HCT116 (cell line): ENCODE measurements at regions not wholly inside any gene's neighbourhood (a gene's known extent, or its start where the extent isn't known, plus 50 kb on each side); places are given as distances from the start of the nearest gene placed in this dataset.

Source experiments
- ATAC-seq: fragments of 200-7000 bp; cut with Tn5 transposase; 2 replicates; pipeline ENCODE4 v1.9.1; 2020; ENCODE audit warnings: mild to moderate bottlenecking, moderate library complexity
- BruUV-seq: library from RNA; stranded (reverse); fragments of 400-500 nt; replicated peaks from 2 replicates; lab custom pipeline; 2021; lab: Mats Ljungman, UMichigan
- CTCF ChIA-PET: fragments of 300-600 bp; sonication (Branson Sonifier 250); formaldehyde crosslinking; loops from one replicate; lab custom pipeline; 2021; ENCODE audit warnings: antibody characterized with exemption; lab: Charles Lee
- POLR2A ChIA-PET: fragments of 300-600, 350-600 bp; sonication (Branson Sonifier 250); formaldehyde crosslinking; loops from one replicate; lab custom pipeline; 2021; ENCODE audit warnings: antibody characterized with exemption; lab: Charles Lee
- RAD21 ChIA-PET, 2 experiments: fragments of 300-600 bp; sonication (Branson Sonifier 250); formaldehyde crosslinking; loops; one replicate each; lab custom pipeline; 2023; ENCODE audit warnings: low total read pairs in 2 of 2; ENCODE audit not compliant: uncharacterized antibody in 2 of 2, unreplicated experiment in 2 of 2, low non-redundant PET in 1 of 2; lab: Charles Lee
- DNase-seq: peaks from one replicate; pipeline ENCODE4 v3.0.0-alpha.2; 2010; ENCODE audit warnings: low read depth, low spot score
- H2AFZ ChIP-seq: fragments of 200-600 bp; shearing (Covaris generic), sonication (generic); 2 replicates; pipeline ENCODE4 v1.6.1; 2017; ENCODE audit warnings: low read depth, mixed run types, mixed read lengths, antibody characterized with exemption, low read length; ENCODE audit not compliant: poor library complexity, severe bottlenecking
- H3K27ac ChIP-seq: 2 replicates; pipeline ENCODE4 v1.5.1; 2012; ENCODE audit warnings: low read depth, low read length
- H3K27me3 ChIP-seq: fragments of 200-600 bp; sonication (generic); 2 replicates; pipeline ENCODE4 v1.6.1; 2016; ENCODE audit warnings: mixed run types, low read length, mixed read lengths; ENCODE audit not compliant: insufficient read depth
- H3K36me3 ChIP-seq, 2 experiments: fragments of 200-500 bp in 1 of 2; fragments of 200-600 bp in 1 of 2; sonication (Bioruptor generic) in 1 of 2; sonication (generic) in 1 of 2; 2 replicates each; pipeline versions ENCODE4 v1.5.1 to v1.6.1; 2014 to 2016; ENCODE audit warnings: low read length in 2 of 2, inconsistent platforms in 1 of 2, mixed read lengths in 1 of 2, mixed run types in 1 of 2; ENCODE audit not compliant: insufficient read depth in 2 of 2, control insufficient read depth in 1 of 2
- H3K4me1 ChIP-seq, 2 experiments: fragments of 200-600 bp in 1 of 2; sonication (generic) in 1 of 2; 2 replicates each; pipeline versions ENCODE4 v1.5.1 to v1.6.1; 2012 to 2017; ENCODE audit warnings: low read length in 2 of 2, inconsistent platforms in 1 of 2, mild to moderate bottlenecking in 1 of 2, mixed read lengths in 1 of 2, mixed run types in 1 of 2, moderate library complexity in 1 of 2; ENCODE audit not compliant: insufficient read depth in 2 of 2, control insufficient read depth in 1 of 2
- H3K4me2 ChIP-seq: fragments of 200-600 bp; sonication (generic); 2 replicates; pipeline ENCODE4 v1.6.1; 2017; ENCODE audit warnings: mixed run types, low read length, mixed read lengths
- H3K4me3 ChIP-seq, 2 experiments: fragments of 200-600 bp in 1 of 2; sonication (generic) in 1 of 2; replicated peaks in 1 of 2; 2 replicates each; pipeline ENCODE4 v1.5.1; 2011 to 2016; ENCODE audit warnings: low read length in 2 of 2, control low read depth in 1 of 2, low read depth in 1 of 2, mild to moderate bottlenecking in 1 of 2, mixed read lengths in 1 of 2, mixed run types in 1 of 2
- H3K79me2 ChIP-seq: fragments of 200-600 bp; sonication (generic); 2 replicates; pipeline ENCODE4 v1.6.1; 2017; ENCODE audit warnings: mild to moderate bottlenecking, mixed run types, low read length, moderate library complexity, mixed read lengths; ENCODE audit not compliant: insufficient read depth
- H3K9ac ChIP-seq: fragments of 200-600 bp; sonication (generic); 2 replicates; pipeline ENCODE4 v1.6.1; 2016; ENCODE audit warnings: low read length, mixed read lengths
- H3K9me2 ChIP-seq: fragments of 200-600 bp; sonication (generic), shearing (Covaris generic); 2 replicates; pipeline ENCODE4 v1.6.1; 2017; ENCODE audit warnings: mixed run types, mild to moderate bottlenecking, moderate library complexity; ENCODE audit not compliant: insufficient read depth
- H3K9me3 ChIP-seq, 2 experiments: fragments of 200-500 bp in 1 of 2; fragments of 200-600 bp in 1 of 2; sonication (Bioruptor generic) in 1 of 2; sonication (generic) in 1 of 2; 2 replicates each; pipeline ENCODE4 v1.6.1; 2014 to 2017; ENCODE audit warnings: low read length in 2 of 2, mixed read lengths in 2 of 2, inconsistent platforms in 1 of 2, low read depth in 1 of 2, mild to moderate bottlenecking in 1 of 2, mixed run types in 1 of 2, moderate library complexity in 1 of 2; ENCODE audit not compliant: control insufficient read depth in 1 of 2, insufficient read depth in 1 of 2
- H4K20me1 ChIP-seq: fragments of 200-600 bp; sonication (generic), shearing (Covaris generic); 2 replicates; pipeline ENCODE4 v1.6.1; 2017; ENCODE audit warnings: mixed run types, mild to moderate bottlenecking, moderate library complexity; ENCODE audit not compliant: insufficient read depth
- CBX3 ChIP-seq: IDR thresholded peaks from 2 replicates; pipeline ENCODE4 v1.6.1; 2012; ENCODE audit warnings: low read depth
- EGR1 ChIP-seq: IDR thresholded peaks from 2 replicates; pipeline ENCODE4 v1.6.1; 2012; ENCODE audit warnings: low read depth
- EZH2 ChIP-seq: fragments of 200-600 bp; sonication (generic); IDR thresholded peaks from 2 replicates; pipeline ENCODE4 v1.6.1; 2017; ENCODE audit warnings: antibody characterized with exemption, mixed run types
- FOSL1 ChIP-seq: IDR thresholded peaks from 2 replicates; pipeline ENCODE4 v1.6.1; 2012; ENCODE audit warnings: low read depth
- MAX ChIP-seq: IDR thresholded peaks from 2 replicates; pipeline ENCODE4 v1.6.1; 2012
- REST ChIP-seq: IDR thresholded peaks from 2 replicates; pipeline ENCODE4 v1.6.1; 2012; ENCODE audit warnings: low read depth
- ZBTB33 ChIP-seq: IDR thresholded peaks from 2 replicates; pipeline ENCODE4 v1.6.1; 2011; ENCODE audit warnings: mild to moderate bottlenecking, low read length, moderate library complexity; ENCODE audit not compliant: insufficient replicate concordance; ENCODE audit errors: extremely low read depth
- ZFX ChIP-seq: fragments of 450-650 bp; IDR thresholded peaks from 2 replicates; pipeline ENCODE4 v1.6.1; 2017
- intact Hi-C: fragments of 100-400 bp; cut with micrococcal nuclease; formaldehyde crosslinking; loops from 2 replicates; pipeline ENCODE4 v1.10.0; 2022

GRCh38 chr5:84986688-84987087 is 602.0 kb upstream of the EDIL3 start:
- H3K27me3 ChIP-seq = no peaks in the 10 kb centered on the region
- no peak overlapping the region for H3K4me2 ChIP-seq
- no peak overlapping the region for H3K27ac ChIP-seq
- no peaks in the 10 kb centered on the region for H3K36me3 ChIP-seq
- no peak for DNase-seq
- ChIA-PET POLR2A (no interaction called here), RAD21 (no interaction called here), CTCF (no interaction called here)
- H3K9me3 ChIP-seq = no peaks in the 10 kb centered on the region
- no peak overlapping the region for H2AFZ ChIP-seq
- H3K9me2 ChIP-seq = no peaks in the 10 kb centered on the region
- no peak for ATAC-seq
- no peaks in the 10 kb centered on the region for H4K20me1 ChIP-seq
- no TSS peak for BruUV-seq
- no peaks in the 10 kb centered on the region for H3K4me1 ChIP-seq
- no peak overlapping the region for H3K9ac ChIP-seq
- TF ChIP-seq FOSL1 (no peak), REST (no peak), ZBTB33 (no peak), EZH2 (no peak), MAX (no peak), CBX3 (no peak), ZFX (no peak), EGR1 (no peak)
- no peaks in the 10 kb centered on the region for H3K79me2 ChIP-seq
- no peak overlapping the region for H3K4me3 ChIP-seq
- intact Hi-C loops = no loop called here
